HCT116 (cell line): ENCODE measurements at regions not wholly inside any gene's neighbourhood (a gene's known extent, or its start where the extent isn't known, plus 50 kb on each side); places are given as distances from the start of the nearest gene placed in this dataset.

Experiments used
- ATAC-seq: fragments of 200-7000 bp; cut with Tn5 transposase; 2 replicates; pipeline ENCODE4 v1.9.1; 2020; ENCODE audit warnings: mild to moderate bottlenecking, moderate library complexity
- BruUV-seq: library from RNA; stranded (reverse); fragments of 400-500 nt; replicated peaks from 2 replicates; lab custom pipeline; 2021; lab: Mats Ljungman, UMichigan
- CTCF ChIA-PET: fragments of 300-600 bp; sonication (Branson Sonifier 250); formaldehyde crosslinking; loops from one replicate; lab custom pipeline; 2021; ENCODE audit warnings: antibody characterized with exemption; lab: Charles Lee
- POLR2A ChIA-PET: fragments of 300-600, 350-600 bp; sonication (Branson Sonifier 250); formaldehyde crosslinking; loops from one replicate; lab custom pipeline; 2021; ENCODE audit warnings: antibody characterized with exemption; lab: Charles Lee
- RAD21 ChIA-PET, 2 experiments: fragments of 300-600 bp; sonication (Branson Sonifier 250); formaldehyde crosslinking; loops; one replicate each; lab custom pipeline; 2023; ENCODE audit warnings: low total read pairs in 2 of 2; ENCODE audit not compliant: uncharacterized antibody in 2 of 2, unreplicated experiment in 2 of 2, low non-redundant PET in 1 of 2; lab: Charles Lee
- DNase-seq: peaks from one replicate; pipeline ENCODE4 v3.0.0-alpha.2; 2010; ENCODE audit warnings: low read depth, low spot score
- H2AFZ ChIP-seq: fragments of 200-600 bp; shearing (Covaris generic), sonication (generic); 2 replicates; pipeline ENCODE4 v1.6.1; 2017; ENCODE audit warnings: low read depth, mixed run types, mixed read lengths, antibody characterized with exemption, low read length; ENCODE audit not compliant: poor library complexity, severe bottlenecking
- H3K27ac ChIP-seq: 2 replicates; pipeline ENCODE4 v1.5.1; 2012; ENCODE audit warnings: low read depth, low read length
- H3K27me3 ChIP-seq: fragments of 200-600 bp; sonication (generic); 2 replicates; pipeline ENCODE4 v1.6.1; 2016; ENCODE audit warnings: mixed run types, low read length, mixed read lengths; ENCODE audit not compliant: insufficient read depth
- H3K36me3 ChIP-seq, 2 experiments: fragments of 200-500 bp in 1 of 2; fragments of 200-600 bp in 1 of 2; sonication (Bioruptor generic) in 1 of 2; sonication (generic) in 1 of 2; 2 replicates each; pipeline versions ENCODE4 v1.5.1 to v1.6.1; 2014 to 2016; ENCODE audit warnings: low read length in 2 of 2, inconsistent platforms in 1 of 2, mixed read lengths in 1 of 2, mixed run types in 1 of 2; ENCODE audit not compliant: insufficient read depth in 2 of 2, control insufficient read depth in 1 of 2
- H3K4me1 ChIP-seq, 2 experiments: fragments of 200-600 bp in 1 of 2; sonication (generic) in 1 of 2; 2 replicates each; pipeline versions ENCODE4 v1.5.1 to v1.6.1; 2012 to 2017; ENCODE audit warnings: low read length in 2 of 2, inconsistent platforms in 1 of 2, mild to moderate bottlenecking in 1 of 2, mixed read lengths in 1 of 2, mixed run types in 1 of 2, moderate library complexity in 1 of 2; ENCODE audit not compliant: insufficient read depth in 2 of 2, control insufficient read depth in 1 of 2
- H3K4me2 ChIP-seq: fragments of 200-600 bp; sonication (generic); 2 replicates; pipeline ENCODE4 v1.6.1; 2017; ENCODE audit warnings: mixed run types, low read length, mixed read lengths
- H3K4me3 ChIP-seq, 2 experiments: fragments of 200-600 bp in 1 of 2; sonication (generic) in 1 of 2; replicated peaks in 1 of 2; 2 replicates each; pipeline ENCODE4 v1.5.1; 2011 to 2016; ENCODE audit warnings: low read length in 2 of 2, control low read depth in 1 of 2, low read depth in 1 of 2, mild to moderate bottlenecking in 1 of 2, mixed read lengths in 1 of 2, mixed run types in 1 of 2
- H3K79me2 ChIP-seq: fragments of 200-600 bp; sonication (generic); 2 replicates; pipeline ENCODE4 v1.6.1; 2017; ENCODE audit warnings: mild to moderate bottlenecking, mixed run types, low read length, moderate library complexity, mixed read lengths; ENCODE audit not compliant: insufficient read depth
- H3K9ac ChIP-seq: fragments of 200-600 bp; sonication (generic); 2 replicates; pipeline ENCODE4 v1.6.1; 2016; ENCODE audit warnings: low read length, mixed read lengths
- H3K9me2 ChIP-seq: fragments of 200-600 bp; sonication (generic), shearing (Covaris generic); 2 replicates; pipeline ENCODE4 v1.6.1; 2017; ENCODE audit warnings: mixed run types, mild to moderate bottlenecking, moderate library complexity; ENCODE audit not compliant: insufficient read depth
- H3K9me3 ChIP-seq, 2 experiments: fragments of 200-500 bp in 1 of 2; fragments of 200-600 bp in 1 of 2; sonication (Bioruptor generic) in 1 of 2; sonication (generic) in 1 of 2; 2 replicates each; pipeline ENCODE4 v1.6.1; 2014 to 2017; ENCODE audit warnings: low read length in 2 of 2, mixed read lengths in 2 of 2, inconsistent platforms in 1 of 2, low read depth in 1 of 2, mild to moderate bottlenecking in 1 of 2, mixed run types in 1 of 2, moderate library complexity in 1 of 2; ENCODE audit not compliant: control insufficient read depth in 1 of 2, insufficient read depth in 1 of 2
- H4K20me1 ChIP-seq: fragments of 200-600 bp; sonication (generic), shearing (Covaris generic); 2 replicates; pipeline ENCODE4 v1.6.1; 2017; ENCODE audit warnings: mixed run types, mild to moderate bottlenecking, moderate library complexity; ENCODE audit not compliant: insufficient read depth
- CBX3 ChIP-seq: IDR thresholded peaks from 2 replicates; pipeline ENCODE4 v1.6.1; 2012; ENCODE audit warnings: low read depth
- CEBPB ChIP-seq: IDR thresholded peaks from 2 replicates; pipeline ENCODE4 v1.6.1; 2012; ENCODE audit warnings: low read depth
- EGR1 ChIP-seq: IDR thresholded peaks from 2 replicates; pipeline ENCODE4 v1.6.1; 2012; ENCODE audit warnings: low read depth
- ELF1 ChIP-seq: IDR thresholded peaks from 2 replicates; pipeline ENCODE4 v1.6.1; 2012; ENCODE audit warnings: low read depth, borderline replicate concordance
- POLR2AphosphoS5 ChIP-seq: IDR thresholded peaks from 2 replicates; pipeline ENCODE4 v1.6.1; 2011; ENCODE audit warnings: mild to moderate bottlenecking, low read depth, low read length, moderate library complexity
- RAD21 ChIP-seq: IDR thresholded peaks from 2 replicates; pipeline ENCODE4 v1.6.1; 2012; ENCODE audit warnings: low read depth, mild to moderate bottlenecking
- SIN3A ChIP-seq: IDR thresholded peaks from 2 replicates; pipeline ENCODE4 v1.6.1; 2012; ENCODE audit warnings: low read depth
- SRF ChIP-seq: IDR thresholded peaks from 2 replicates; pipeline ENCODE4 v1.6.1; 2012; ENCODE audit warnings: low read depth
- TCF7L2 ChIP-seq: IDR thresholded peaks from 2 replicates; pipeline ENCODE4 v1.7.0; 2011; ENCODE audit warnings: borderline replicate concordance, inconsistent platforms; ENCODE audit not compliant: insufficient read depth, insufficient read length; ENCODE audit errors: extremely low read depth
- ZFX ChIP-seq: fragments of 450-650 bp; IDR thresholded peaks from 2 replicates; pipeline ENCODE4 v1.6.1; 2017
- ZNF274 ChIP-seq: fragments of 200-500 bp; sonication (Bioruptor generic); IDR thresholded peaks from 2 replicates; pipeline ENCODE4 v1.6.1; 2014; ENCODE audit warnings: mild to moderate bottlenecking, low read depth, low read length, inconsistent platforms
- intact Hi-C: fragments of 100-400 bp; cut with micrococcal nuclease; formaldehyde crosslinking; loops from 2 replicates; pipeline ENCODE4 v1.10.0; 2022
- TF ChIP-seq, protein P1 (sequence below): IDR thresholded peaks from 2 replicates; pipeline ENCODE4 v1.6.1; 2012
- TF ChIP-seq, protein P2 (sequence below): IDR thresholded peaks from 2 replicates; pipeline ENCODE4 v1.6.1; 2012

DNA sequence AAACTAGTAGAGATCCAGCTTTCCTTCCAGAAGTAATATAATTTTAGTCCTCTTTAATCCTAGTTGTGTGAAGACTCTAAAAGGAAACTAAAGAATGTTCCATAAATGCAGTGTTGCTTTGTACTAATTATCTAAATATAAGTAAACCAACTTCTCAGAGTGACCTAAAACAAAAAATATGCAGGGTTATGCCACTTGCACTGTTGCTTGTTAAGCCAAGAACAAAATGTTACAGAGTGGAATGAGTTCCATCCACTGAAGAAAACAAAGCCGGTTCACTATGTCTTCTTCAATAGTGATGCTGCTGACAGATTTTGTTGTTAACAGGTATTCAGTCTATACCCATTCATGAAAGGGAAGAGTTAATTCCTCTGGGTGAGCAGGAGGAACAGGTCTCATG lies 252.0 kb upstream of the DIAPH2 start:
- TF ChIP-seq POLR2AphosphoS5 (no peak), ZFX (no peak), CBX3 (no peak), EGR1 (no peak), RAD21 (no peak), TCF7L2 (no peak), ELF1 (no peak), ZNF274 (no peak), SIN3A (no peak), CEBPB (no peak), SRF (no peak)
- TF ChIP-seq, protein P1, sequence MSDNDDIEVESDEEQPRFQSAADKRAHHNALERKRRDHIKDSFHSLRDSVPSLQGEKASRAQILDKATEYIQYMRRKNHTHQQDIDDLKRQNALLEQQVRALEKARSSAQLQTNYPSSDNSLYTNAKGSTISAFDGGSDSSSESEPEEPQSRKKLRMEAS = no peak
- TF ChIP-seq, protein P2, sequence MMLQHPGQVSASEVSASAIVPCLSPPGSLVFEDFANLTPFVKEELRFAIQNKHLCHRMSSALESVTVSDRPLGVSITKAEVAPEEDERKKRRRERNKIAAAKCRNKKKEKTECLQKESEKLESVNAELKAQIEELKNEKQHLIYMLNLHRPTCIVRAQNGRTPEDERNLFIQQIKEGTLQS = no peak
- H3K9me2 ChIP-seq = no peaks in the 10 kb centered on the region
- BruUV-seq = no TSS peak
- ATAC-seq (no peak), DNase-seq (no peak)
- intact Hi-C loops = no loop called here
- no peak overlapping the region for H2AFZ ChIP-seq
- ChIA-PET POLR2A (no interaction called here), CTCF (no interaction called here), RAD21 (no interaction called here)
- H3K4me1 ChIP-seq = no peaks in the 10 kb centered on the region
- H3K9me3 ChIP-seq = no peaks in the 10 kb centered on the region
- H3K9ac ChIP-seq = no peak overlapping the region
- H3K4me3 ChIP-seq = no peak overlapping the region
- no peaks in the 10 kb centered on the region for H4K20me1 ChIP-seq
- H3K79me2 ChIP-seq = no peaks in the 10 kb centered on the region
- H3K27ac ChIP-seq = no peak overlapping the region
- no peaks in the 10 kb centered on the region for H3K27me3 ChIP-seq
- H3K36me3 ChIP-seq = no peaks in the 10 kb centered on the region
- H3K4me2 ChIP-seq = no peak overlapping the region
